B cell (primary cell): ENCODE measurements at regions not wholly inside any gene's neighbourhood (a gene's known extent, or its start where the extent isn't known, plus 50 kb on each side); places are given as distances from the start of the nearest gene placed in this dataset.

Experiments
- CTCF ChIP-seq: fragments of 200-600 bp; IDR thresholded peaks from one replicate; pipeline ENCODE4 v1.8.0; 2022; ENCODE audit warnings: antibody characterized with exemption, mild to moderate bottlenecking
- EZH2 ChIP-seq: IDR thresholded peaks from 2 replicates; pipeline ENCODE4 v1.6.1; 2012; ENCODE audit warnings: borderline replicate concordance, low read depth, mild to moderate bottlenecking, moderate library complexity, low read length; ENCODE audit not compliant: insufficient read depth, poor library complexity, severe bottlenecking

GRCh38 chr5:84794486-84795035, 409.9 kb upstream of the EDIL3 start:
- TF ChIP-seq CTCF (no peak), EZH2 (no peak)
